Stimulated activated naive CD8-positive, alpha-beta T cell treated with anti-CD3 and anti-CD28 coated beads, Interleukin-15, Interleukin-2, amounts not matched to agents 100 U/mL and 50 U/mL, for 24 hours (primary cell): ENCODE measurements at regions not wholly inside any gene's neighbourhood (a gene's known extent, or its start where the extent isn't known, plus 50 kb on each side); places are given as distances from the start of the nearest gene placed in this dataset.
"Not testable (repeated sequence)": the region's sequence is repeated elsewhere in the genome, so short reads cannot be mapped to it uniquely, and the experiment has no call there.

ENCODE experiments used
- ATAC-seq: fragments of 150-1000 bp; cut with Tn5 transposase; one replicate; pipeline ENCODE4 v1.10.0; 2021
- DNase-seq: peaks from one replicate; pipeline ENCODE4 v3.0.0; 2021

DNA sequence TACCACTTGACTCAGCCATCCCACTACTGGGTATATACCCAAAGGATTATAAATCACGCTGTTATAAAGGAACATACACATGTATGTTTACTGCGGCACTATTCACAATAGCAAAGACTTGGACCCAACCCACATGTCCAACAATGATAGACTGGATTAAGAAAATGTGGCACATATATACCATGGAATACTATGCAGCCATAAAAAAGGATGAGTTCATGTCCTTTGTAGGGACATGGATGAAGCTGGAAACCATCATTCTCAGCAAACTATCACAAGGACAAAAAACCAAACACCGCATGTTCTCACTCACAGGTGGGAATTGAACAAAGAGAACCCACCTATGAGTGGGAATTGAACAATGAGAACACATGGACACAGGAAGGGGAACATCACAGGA, 387.6 kb downstream of the RAD51AP2 start:
- not testable (repeated sequence) for DNase-seq, ATAC-seq

- no peak for ATAC-seq
- no peak for DNase-seq
These were observed 392.1 kb downstream of the RAD51AP2 start for GRCh38 chr2:17125989-17126620.

- DNase-seq (no peak), ATAC-seq (no peak)
These were observed 393.5 kb downstream of the RAD51AP2 start for GRCh38 chr2:17124575-17125318.

- DNase-seq (no peak), ATAC-seq (no peak)
These were observed 395.2 kb downstream of the RAD51AP2 start for GRCh38 chr2:17122887-17123501.

DNA sequence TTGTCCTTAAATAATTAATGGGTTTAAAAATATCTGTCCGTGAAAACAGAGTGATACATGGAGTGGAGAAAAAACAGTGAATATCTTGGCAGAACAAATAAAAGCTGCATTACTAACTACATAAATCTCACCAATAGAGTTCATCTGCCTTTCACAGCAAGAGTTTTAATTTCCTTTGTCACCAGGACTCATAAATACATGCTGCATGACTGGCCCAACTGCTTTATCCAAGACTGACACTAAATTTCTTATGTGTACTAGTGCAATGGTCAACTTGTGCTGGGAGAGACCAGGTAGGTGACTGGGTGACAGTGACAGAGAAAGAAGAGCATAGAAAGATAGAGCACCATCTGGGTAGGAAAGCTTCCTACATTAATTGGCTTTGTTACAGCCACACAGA, 402.8 kb downstream of the RAD51AP2 start:
- no peak for DNase-seq
- ATAC-seq = no peak

- DNase-seq = no peak
- no peak for ATAC-seq
These were observed 403.2 kb downstream of the RAD51AP2 start for GRCh38 chr2:17115042-17115441.

DNA sequence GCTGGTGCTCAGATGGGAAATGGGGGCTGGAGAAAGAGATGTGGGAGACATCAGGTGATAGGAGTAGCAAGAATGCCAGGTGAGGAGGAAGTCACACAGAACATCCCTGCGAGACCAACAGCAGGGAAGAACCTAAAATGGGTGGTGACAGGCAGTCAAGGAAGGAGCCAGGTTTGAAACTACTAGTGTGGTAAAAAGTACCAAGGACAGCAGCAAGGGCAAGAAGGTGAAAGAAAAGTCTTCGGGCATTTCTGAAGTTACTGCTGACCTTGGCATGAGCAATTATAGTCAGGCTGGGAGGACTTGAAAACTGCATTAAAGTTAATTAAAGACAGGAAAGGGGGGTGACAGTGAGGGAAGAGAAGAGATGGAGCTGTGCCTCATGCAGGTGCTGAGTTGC, 410.4 kb downstream of the RAD51AP2 start:
- ATAC-seq = no peak
- no peak for DNase-seq

- ATAC-seq = no peak
- no peak for DNase-seq
These were observed 411.1 kb downstream of the RAD51AP2 start for GRCh38 chr2:17107151-17107550.

DNA sequence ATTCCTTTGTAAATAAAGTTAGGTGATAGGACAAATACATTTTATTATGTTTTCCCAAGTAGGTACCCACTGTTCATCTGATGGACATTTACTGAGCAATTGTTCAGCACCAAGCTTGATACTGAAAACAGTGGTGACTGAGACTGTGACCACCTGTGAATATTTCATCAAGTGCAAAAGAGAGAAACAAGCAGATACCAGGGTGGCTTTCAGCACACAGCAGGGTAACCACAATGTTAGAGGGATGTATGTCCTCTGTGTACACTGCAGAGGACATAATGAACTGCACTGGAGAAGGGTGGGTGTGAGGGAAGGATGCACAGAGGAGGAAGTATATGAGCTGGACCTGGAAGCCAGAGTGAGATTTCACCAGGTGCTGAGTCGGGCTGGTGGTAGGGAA, 411.8 kb downstream of the RAD51AP2 start:
- DNase-seq (no peak), ATAC-seq (no peak)

- ATAC-seq = no peak
- DNase-seq = no peak
These were observed 413.8 kb downstream of the RAD51AP2 start for GRCh38 chr2:17104454-17104853.

DNA sequence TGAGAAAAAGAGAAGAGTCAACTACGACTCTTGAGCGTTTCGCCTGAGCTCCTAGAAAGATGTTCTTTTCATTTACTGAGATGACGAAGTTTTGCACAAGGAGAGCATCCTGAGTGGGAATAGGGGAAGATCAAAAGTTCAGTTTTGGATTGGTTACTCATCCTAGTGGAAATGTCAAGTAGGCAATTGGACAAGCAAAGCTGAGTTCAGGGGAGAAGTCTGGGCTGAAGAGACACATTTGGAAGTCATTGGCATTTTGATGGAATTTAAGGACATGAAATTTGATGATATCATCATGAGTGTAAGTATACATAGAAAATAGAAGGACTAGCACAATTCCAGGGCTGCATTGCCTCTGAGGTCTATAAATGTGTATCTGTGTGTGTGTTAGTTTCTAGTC, 416.6 kb downstream of the RAD51AP2 start:
- ATAC-seq (no peak), DNase-seq (no peak)

DNA sequence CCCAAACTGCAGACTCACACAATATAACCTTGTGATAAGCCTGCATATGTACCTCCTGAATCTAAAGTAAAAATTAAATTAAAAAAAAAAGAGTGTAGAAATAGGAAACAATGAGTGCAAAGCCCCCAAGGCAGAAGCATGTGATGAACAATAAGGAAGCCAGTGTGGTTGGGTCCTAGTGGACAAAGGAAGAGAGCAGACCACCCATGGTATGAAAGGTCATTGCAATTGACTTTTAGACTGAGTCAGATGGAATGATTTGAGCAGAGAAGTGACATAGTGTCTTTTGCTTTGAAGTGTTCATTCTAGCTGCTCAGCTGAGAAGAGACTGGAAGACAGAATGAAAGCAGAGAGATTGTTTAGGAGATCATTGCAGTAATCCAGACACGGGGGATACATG, 417.1 kb downstream of the RAD51AP2 start:
- no peak for ATAC-seq
- no peak for DNase-seq

- no peak for ATAC-seq
- no peak for DNase-seq
These were observed 422.9 kb downstream of the RAD51AP2 start for GRCh38 chr2:17095340-17095739.

GRCh38 chr2:17093712-17094111, 424.5 kb downstream of the RAD51AP2 start:
- no peak for ATAC-seq

DNA sequence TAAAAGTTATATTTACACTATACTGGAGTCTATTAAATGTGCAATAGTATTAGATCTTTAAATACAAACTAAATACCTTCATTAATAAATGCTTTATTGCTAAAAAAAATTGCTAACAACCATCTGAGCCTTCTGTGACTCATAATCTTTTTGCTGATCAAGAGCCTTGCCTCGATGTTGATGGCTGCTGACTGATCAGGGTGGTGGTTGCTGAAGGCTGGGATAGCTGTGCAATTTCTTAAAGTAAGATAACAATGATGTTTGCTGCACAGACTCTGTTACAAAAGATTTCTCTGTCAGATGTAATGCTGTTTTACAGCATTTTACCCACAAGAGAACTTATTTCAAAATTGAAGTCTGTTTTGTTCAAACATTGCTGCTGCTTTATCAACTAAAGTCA, 421.4 kb upstream of the CYRIA start:
- DNase-seq (no peak), ATAC-seq (no peak)

More at GRCh38 chr2:17093712-17094111, 424.5 kb downstream of the RAD51AP2 start:
- DNase-seq = no peak

DNA sequence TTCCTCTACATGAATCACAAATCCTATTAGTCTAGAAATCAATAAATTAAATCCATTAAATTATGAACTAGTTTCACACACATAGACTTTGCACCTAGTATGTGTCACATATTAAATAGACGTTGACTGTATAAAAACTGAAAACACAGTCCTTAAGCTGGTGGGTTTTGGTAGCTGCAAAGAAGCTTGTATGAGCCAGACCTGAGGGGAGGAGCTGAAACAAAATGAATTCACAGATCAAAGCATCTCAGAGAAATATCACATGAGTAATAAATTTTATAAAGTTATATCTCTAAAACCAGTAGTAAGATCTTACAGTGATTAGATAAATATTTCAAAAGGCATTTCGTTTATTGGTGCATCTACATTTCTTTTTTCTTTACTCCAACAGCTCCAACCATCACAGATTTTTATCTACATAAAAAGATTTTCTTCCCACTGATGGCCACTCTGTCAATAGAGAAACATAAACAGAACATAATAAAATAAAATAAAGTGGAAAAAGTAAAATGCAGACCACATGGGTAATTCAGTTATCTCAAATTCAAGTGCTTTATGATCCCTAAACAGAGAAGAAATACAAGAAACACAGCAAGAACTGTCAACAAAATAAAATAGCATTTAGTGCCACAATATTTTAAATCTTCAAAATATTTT, 420.0 kb upstream of the CYRIA start:
- no peak for DNase-seq
- no peak for ATAC-seq

DNA sequence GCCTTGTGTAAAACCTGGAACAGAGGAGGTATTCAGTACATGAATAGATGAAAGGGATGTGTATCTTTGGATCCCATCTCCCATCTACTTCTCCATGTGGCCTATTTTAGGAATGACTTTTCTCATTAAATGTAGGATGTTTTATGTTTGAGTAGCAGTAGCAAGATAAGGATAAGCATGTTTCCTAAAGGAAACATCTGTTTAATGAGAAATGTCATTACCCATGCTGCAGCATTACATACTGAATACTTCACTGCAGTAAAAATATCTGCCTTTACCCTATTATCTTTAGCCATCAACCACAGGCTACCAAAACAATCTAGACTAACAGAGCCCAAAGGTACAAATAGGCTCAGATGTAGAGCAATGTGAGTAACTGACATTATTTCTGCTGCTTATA, 419.2 kb upstream of the CYRIA start:
- DNase-seq (no peak), ATAC-seq (no peak)

DNA sequence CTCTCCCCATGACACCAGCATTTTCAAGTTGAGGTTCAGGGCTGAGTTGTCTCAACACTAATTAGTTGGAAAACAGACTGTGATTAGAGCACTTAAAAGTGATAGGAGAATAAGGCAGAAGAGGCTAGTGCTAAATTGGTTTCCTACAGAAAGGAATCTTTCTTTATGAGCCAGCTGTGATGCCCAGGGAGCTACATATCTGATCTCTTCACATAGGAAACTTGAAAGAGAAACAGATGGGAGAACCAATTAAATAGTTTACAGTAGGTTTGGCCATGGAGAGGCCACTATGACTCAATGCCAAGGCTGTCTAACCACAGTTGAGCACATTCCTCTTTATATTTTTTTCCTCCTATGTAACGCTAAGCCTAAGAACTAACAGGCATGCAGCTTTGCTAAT, 418.3 kb upstream of the CYRIA start:
- ATAC-seq = no peak
- DNase-seq = no peak

- no peak for ATAC-seq
These were observed 413.6 kb upstream of the CYRIA start for GRCh38 chr2:17079262-17079661.

GRCh38 chr2:17076533-17076932, 410.9 kb upstream of the CYRIA start:
- ATAC-seq (no peak), DNase-seq (no peak)

More at GRCh38 chr2:17079262-17079661, 413.6 kb upstream of the CYRIA start:
- DNase-seq = no peak

GRCh38 chr2:17070711-17071110, 405.1 kb upstream of the CYRIA start:
- no peak for ATAC-seq
- DNase-seq = no peak

GRCh38 chr2:17069564-17069963, 403.9 kb upstream of the CYRIA start:
- ATAC-seq (no peak), DNase-seq (no peak)

DNA sequence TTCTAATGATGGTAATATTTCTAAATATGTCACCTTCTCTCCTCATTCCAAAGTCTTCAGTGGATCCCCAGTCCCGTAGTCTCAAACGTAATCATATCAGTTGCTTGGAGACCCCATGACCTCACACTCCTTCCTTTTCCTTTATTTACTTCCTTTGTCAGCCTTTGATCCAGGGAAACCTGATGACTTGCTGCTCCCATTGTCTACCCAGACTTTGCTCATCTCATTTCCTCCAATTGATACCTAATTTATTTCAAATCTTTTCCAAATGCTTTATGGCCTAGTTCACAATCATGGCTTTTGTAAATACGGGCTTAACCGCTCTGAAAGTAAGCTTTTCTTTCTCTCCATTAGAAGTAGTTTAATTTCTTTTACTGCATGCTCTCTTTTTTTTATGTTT, 402.4 kb upstream of the CYRIA start:
- ATAC-seq = no peak
- DNase-seq = no peak
